DND-41 (cell line): ENCODE measurements at regions not wholly inside any gene's neighbourhood (a gene's known extent, or its start where the extent isn't known, plus 50 kb on each side); places are given as distances from the start of the nearest gene placed in this dataset.

Experiments
- ATAC-seq: fragments of 200-7000 bp; cut with Tn5 transposase; 3 replicates; pipeline ENCODE4 v1.9.1; 2021; ENCODE audit warnings: low read depth; ENCODE audit not compliant: insufficient read depth
- DNase-seq: peaks from one replicate; pipeline ENCODE4 v3.0.0-alpha.2; 2020
- H2AFZ ChIP-seq: 2 replicates; pipeline ENCODE4 v1.6.0; 2012; ENCODE audit warnings: low read depth, low read length
- H3K27ac ChIP-seq: 2 replicates; pipeline ENCODE4 v1.5.1; 2012; ENCODE audit warnings: low read length, inconsistent platforms
- H3K27me3 ChIP-seq: fragments of 200-600 bp; sonication (generic); 2 replicates; pipeline ENCODE4 v1.6.0; 2012; ENCODE audit warnings: low read length, mild to moderate bottlenecking, inconsistent platforms; ENCODE audit not compliant: insufficient read depth, poor library complexity
- H3K36me3 ChIP-seq: 2 replicates; pipeline ENCODE4 v1.5.1; 2012; ENCODE audit warnings: low read length, inconsistent platforms; ENCODE audit not compliant: insufficient read depth
- H3K4me1 ChIP-seq: 2 replicates; pipeline ENCODE4 v1.5.1; 2012; ENCODE audit warnings: mild to moderate bottlenecking, low read length; ENCODE audit not compliant: insufficient read depth
- H3K4me2 ChIP-seq: 2 replicates; pipeline ENCODE4 v1.6.0; 2012; ENCODE audit warnings: mild to moderate bottlenecking, moderate library complexity, low read length, inconsistent platforms; ENCODE audit not compliant: insufficient read depth
- H3K4me3 ChIP-seq, 2 experiments: fragments of 200-600 bp in 1 of 2; shearing (Covaris generic) in 1 of 2; 2 replicates each; pipeline ENCODE4 v1.5.1; 2012 to 2016; ENCODE audit warnings: inconsistent platforms in 2 of 2, low read length in 2 of 2, mild to moderate bottlenecking in 2 of 2, low read depth in 1 of 2, moderate library complexity in 1 of 2
- H3K79me2 ChIP-seq: 2 replicates; pipeline ENCODE4 v1.6.0; 2012; ENCODE audit warnings: low read length, inconsistent platforms; ENCODE audit not compliant: insufficient read depth
- H3K9ac ChIP-seq: 2 replicates; pipeline ENCODE4 v1.6.0; 2012; ENCODE audit warnings: low read depth, mild to moderate bottlenecking, inconsistent platforms, low read length, moderate library complexity
- H3K9me3 ChIP-seq: 2 replicates; pipeline ENCODE4 v1.5.1; 2012; ENCODE audit warnings: low read length, moderate library complexity, mild to moderate bottlenecking, inconsistent platforms; ENCODE audit not compliant: insufficient read depth, severe bottlenecking
- H4K20me1 ChIP-seq: 2 replicates; pipeline ENCODE4 v1.6.0; 2012; ENCODE audit warnings: low read length; ENCODE audit not compliant: insufficient read depth
- CTCF ChIP-seq: IDR thresholded peaks from 2 replicates; pipeline ENCODE4 v1.5.1; 2012; ENCODE audit warnings: borderline replicate concordance, low read length, moderate library complexity, mild to moderate bottlenecking; ENCODE audit not compliant: poor library complexity, severe bottlenecking; ENCODE audit errors: extremely low read depth
- EZH2 ChIP-seq: IDR thresholded peaks from 3 replicates; pipeline ENCODE4 v1.6.1; 2012; ENCODE audit warnings: borderline replicate concordance, low read depth, mild to moderate bottlenecking, moderate library complexity, low read length, inconsistent platforms; ENCODE audit not compliant: severe bottlenecking

GRCh38 chr4:137468836-137469235 lies 63.5 kb downstream of the PCDH18 start:
- Histone ChIP-seq H2AFZ (no peak overlapping the region), H3K4me2 (no peak overlapping the region), H4K20me1 (no peaks in the 10 kb centered on the region)

GRCh38 chr4:137467537-137467936 lies 64.8 kb downstream of the PCDH18 start:
- no peak for ATAC-seq
- H3K27me3 ChIP-seq, result no peaks in the 10 kb centered on the region
- peaks cover 3% of the 10 kb centered on the region for H3K9me3 ChIP-seq
- H3K4me3 ChIP-seq, result no peak overlapping the region
- TF ChIP-seq EZH2 (no peak), CTCF (no peak)
- no peaks in the 10 kb centered on the region for H3K4me1 ChIP-seq
- H2AFZ ChIP-seq, result no peak overlapping the region
- no peaks in the 10 kb centered on the region for H3K79me2 ChIP-seq
- no peaks in the 10 kb centered on the region for H3K36me3 ChIP-seq
- DNase-seq, result no peak
- H3K27ac ChIP-seq, result no peak overlapping the region
- H3K4me2 ChIP-seq, result no peak overlapping the region
- H4K20me1 ChIP-seq, result no peaks in the 10 kb centered on the region
- H3K9ac ChIP-seq, result no peak overlapping the region

More at GRCh38 chr4:137468836-137469235, 63.5 kb downstream of the PCDH18 start:
- H3K36me3 ChIP-seq, result no peaks in the 10 kb centered on the region
- no peak overlapping the region for H3K9ac ChIP-seq
- no peaks in the 10 kb centered on the region for H3K79me2 ChIP-seq
- no peak for ATAC-seq
- no peak overlapping the region for H3K4me3 ChIP-seq
- H3K9me3 ChIP-seq, result peaks cover 3% of the 10 kb centered on the region
- TF ChIP-seq EZH2, result no peak
- no peak for TF ChIP-seq CTCF
- H3K4me1 ChIP-seq, result no peaks in the 10 kb centered on the region
- no peaks in the 10 kb centered on the region for H3K27me3 ChIP-seq
- no peak for DNase-seq
- H3K27ac ChIP-seq, result no peak overlapping the region

- TF ChIP-seq EZH2, result no peak
- no peak for TF ChIP-seq CTCF
- no peak for ATAC-seq
Observed at GRCh38 chr4:137463377-137464003, 68.8 kb downstream of the PCDH18 start.

More at GRCh38 chr4:137463377-137464003, 68.8 kb downstream of the PCDH18 start:
- Histone ChIP-seq H3K79me2 (no peaks in the 10 kb centered on the region), H4K20me1 (no peaks in the 10 kb centered on the region), H3K27ac (no peak overlapping the region), H2AFZ (no peak overlapping the region), H3K4me2 (no peak overlapping the region), H3K4me1 (no peaks in the 10 kb centered on the region), H3K9me3 (peaks cover 3% of the 10 kb centered on the region), H3K36me3 (no peaks in the 10 kb centered on the region), H3K27me3 (no peaks in the 10 kb centered on the region), H3K9ac (no peak overlapping the region), H3K4me3 (no peak overlapping the region)
- no peak for DNase-seq
